ENCODE measurements at regions not wholly inside any gene's neighbourhood (a gene's known extent, or its start where the extent isn't known, plus 50 kb on each side); places are given as distances from the start of the nearest gene placed in this dataset.
"Not testable (repeated sequence)": the region's sequence is repeated elsewhere in the genome, so short reads cannot be mapped to it uniquely, and the experiment has no call there.

DNA sequence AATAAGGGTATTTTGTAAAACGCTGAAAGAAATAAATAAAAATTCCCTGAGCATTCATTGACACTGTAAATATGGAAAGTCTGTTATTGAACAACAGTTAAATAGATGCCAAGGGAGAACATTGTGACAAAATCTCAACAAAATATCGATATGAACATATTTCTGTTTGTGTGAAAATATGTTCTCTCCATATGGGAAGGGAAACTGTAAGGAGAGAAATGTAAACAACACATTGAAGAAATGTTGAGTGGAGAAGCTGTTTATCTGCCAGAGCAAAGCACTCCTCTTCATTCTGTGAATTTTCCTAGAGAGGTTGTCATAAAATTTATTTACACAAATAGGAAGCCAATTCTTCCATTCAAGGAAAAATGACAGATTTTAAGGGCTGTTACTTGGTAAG, 57.1 kb upstream of the EOMES start:
- DNase-seq (ENCODE audit: low read depth in 2 of 3, low spot score in 2 of 3), result no peak

DNA sequence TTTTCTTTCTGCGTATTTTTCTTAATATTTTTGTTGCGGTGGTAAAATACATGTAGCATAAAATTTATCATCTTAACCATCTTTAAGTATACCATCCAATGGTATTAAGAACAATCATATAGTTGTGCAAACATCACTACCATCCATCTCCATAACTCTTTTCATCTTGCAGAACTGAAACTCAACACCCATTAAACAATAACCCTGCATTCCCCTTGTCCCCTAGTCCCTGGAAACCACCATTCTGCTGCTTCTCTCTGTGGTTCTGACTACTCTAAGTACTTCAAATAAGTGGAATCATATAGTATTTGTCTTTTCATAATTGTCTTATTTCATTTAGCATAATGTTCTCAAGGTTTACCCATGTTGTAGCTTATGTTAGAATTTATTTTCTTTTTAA, 67.3 kb upstream of the EOMES start:
- DNase-seq (ENCODE audit: low read depth in 2 of 3, low spot score in 2 of 3), result no peak

DNA sequence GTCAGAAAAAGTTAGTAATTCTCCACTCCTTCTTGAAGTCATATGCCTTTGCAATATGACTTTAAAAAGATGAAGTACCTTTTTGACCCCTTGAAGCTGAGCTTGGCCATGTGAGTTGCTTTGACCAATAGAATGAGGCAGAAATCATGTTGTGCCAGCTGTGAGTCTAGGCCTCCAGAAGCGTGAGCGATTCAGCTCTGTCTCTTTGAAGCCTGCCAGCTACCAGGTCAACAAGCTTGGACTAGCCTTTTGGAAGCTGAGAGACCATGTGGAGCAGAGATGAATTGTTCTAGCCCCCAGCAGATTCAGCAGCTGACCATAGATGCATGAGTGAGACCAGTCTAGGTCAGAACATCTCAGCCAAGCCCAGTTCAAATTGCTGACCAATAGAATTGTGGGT, 69.8 kb upstream of the EOMES start:
- DNase-seq (ENCODE audit: low read depth in 2 of 3, low spot score in 2 of 3), result no peak

DNA sequence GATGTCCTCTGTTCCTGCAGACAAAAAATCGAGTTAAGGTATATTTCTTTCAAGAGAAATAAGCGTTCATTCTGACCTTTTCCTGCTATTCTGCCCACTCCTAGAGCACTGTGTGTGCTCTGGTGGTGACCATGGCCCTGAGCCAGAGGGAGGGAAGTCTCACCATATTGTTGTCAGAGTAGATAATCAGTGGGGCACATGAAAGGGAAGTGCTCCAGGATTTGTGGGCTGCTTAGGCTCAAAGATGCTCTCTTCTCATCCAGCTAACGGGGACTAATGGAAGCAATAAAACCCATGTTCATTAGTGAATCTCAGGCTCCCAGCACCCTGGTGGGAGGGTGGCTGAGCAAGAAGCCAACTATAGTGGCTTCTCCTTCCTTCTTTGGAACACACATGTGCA, 70.7 kb upstream of the EOMES start:
- DNase-seq (ENCODE audit: low read depth in 2 of 3, low spot score in 2 of 3), result no peak

DNA sequence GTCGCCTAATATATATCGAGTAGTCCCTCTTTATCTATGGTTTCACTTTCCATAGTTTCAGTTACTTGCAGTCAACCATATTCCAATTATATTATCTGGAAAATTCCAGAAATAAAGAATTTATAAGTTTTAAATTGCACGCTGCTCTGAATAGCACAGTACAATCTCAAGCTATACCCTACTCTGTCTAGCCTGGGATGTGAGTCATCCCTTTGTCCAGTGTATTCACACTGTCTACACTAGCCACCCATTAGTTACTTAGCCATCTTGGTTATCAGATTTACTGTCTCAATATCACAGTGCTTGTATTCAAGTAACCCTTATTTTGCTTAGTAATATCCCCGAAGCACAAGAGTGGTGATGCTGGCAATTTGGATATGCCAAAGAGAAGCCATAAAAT, 72.1 kb upstream of the EOMES start:
- no peak for DNase-seq (ENCODE audit: low read depth in 2 of 3, low spot score in 2 of 3)

DNA sequence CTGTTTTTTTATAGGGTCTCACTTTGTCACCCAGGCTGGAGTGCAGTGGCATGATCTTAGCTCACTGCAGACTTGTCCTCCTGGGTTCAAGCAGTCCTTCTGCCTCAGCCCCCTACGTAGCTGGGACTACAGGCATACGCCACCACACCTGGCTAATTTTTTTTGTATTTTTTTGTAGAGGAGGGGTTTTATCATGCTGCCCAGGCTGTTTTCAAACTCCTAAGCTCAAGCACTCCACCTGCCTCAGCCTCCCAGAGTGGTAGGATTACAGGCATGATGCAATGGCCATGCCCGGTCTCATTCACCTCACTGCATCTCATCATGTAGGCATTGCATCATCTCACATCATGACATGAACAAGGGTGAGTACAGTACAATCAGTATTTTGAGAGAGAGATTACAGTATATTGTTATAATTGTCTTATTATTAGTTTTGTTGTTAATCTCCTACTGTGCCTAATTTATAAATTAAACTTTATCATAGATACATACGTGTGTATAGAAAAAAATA, 74.3 kb upstream of the EOMES start:
- DNase-seq (ENCODE audit: low read depth in 2 of 3, low spot score in 2 of 3), result no peak

DNA sequence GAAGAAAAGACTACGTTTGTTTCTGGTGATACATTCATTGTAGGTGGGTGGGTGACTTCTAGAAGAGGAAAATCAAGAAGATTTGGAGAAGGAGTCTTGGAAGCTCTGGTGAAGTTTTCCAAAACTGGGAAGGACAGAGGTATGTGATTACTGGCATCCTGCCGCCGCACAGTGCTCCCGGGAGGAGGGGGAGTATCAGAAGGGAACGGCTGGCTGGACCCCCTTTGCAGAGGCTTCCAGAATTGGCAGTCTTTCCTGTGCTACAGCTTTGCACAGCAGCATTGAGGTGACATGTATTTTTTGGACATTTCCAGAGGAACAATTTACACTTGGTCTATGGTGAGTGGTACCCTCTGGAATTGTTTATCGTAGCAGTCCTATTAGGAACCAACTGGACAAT, 75.7 kb upstream of the EOMES start:
- DNase-seq (ENCODE audit: low read depth in 2 of 3, low spot score in 2 of 3), result no peak

DNA sequence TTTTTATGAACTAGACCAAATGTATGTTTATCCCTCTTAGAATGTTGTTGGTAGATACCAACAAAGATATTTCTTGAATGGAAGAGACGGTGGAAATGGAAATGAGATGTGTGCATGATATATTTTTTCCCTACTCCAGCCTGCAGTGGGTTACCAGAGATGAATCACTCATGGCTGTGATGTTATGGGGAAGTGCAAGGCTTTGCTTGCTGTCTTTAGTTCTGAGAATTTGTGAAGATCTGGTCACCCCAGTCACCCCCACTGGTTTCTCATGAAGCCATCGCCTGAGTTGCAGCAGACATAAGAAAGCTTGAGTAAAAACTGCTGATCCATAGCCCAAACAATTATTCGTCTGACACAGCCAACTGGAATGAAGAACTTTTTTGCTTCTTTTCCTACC, 78.1 kb upstream of the EOMES start:
- no peak for DNase-seq (ENCODE audit: low read depth in 2 of 3, low spot score in 2 of 3)

DNA sequence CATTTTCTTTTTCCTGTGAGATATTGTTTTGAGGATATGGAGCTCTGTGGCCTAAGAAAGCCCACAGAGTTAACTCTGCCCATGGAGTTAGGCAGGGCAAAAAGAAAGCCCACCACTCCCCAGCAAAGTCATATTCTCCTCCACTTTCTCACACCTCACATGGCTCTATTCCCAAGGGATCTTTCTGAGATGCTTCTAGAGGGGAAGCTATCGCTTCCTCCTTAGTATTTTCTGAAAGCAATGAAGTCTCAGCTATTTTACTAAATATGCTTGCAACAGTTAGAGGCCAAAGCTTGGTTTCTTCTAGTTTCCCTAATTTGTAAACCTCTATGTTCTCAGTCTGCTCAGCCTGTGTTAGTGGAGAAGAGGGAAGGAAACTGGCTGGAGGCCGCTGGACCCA, 80.3 kb upstream of the EOMES start:
- DNase-seq (ENCODE audit: low read depth in 2 of 3, low spot score in 2 of 3), result no peak

DNA sequence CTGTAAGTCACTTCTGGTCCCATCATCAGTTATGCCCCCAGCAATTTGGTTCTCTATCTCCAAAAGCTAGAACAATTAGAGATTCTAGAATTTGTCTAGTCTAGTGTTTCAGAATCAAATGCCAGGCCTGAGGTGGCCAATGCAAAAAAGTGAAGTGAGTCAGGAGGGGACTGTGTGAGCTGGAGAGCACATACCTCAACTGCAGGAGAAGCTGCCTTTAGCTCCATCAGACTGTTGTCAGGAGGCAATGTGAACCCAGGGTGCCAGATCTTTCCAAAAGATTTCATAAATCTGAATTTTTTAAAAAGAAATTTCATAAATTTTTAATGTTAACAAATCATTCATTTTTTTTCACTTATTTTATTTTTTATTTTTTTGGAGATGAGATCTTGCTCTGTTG, 80.7 kb upstream of the EOMES start:
- no peak for DNase-seq (ENCODE audit: low read depth in 2 of 3, low spot score in 2 of 3)

DNA sequence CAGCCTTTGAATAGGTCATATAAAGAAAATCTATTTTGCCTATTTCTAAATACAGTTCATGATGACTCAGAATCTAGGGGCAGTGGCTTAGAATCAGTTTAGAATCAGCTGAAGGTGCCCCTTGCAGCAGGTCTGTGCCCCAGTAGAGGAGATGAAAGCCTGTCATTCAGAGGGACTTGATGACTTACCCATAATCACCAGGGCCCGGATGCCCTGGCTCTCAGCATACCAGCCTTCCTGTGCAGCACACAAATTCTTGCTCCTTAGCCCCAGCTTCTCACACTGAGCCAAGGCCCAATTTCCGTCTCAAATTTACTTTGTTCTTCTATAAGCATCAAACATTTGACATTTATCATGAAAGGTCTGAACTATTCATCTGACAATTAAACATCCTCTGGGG, 83.2 kb upstream of the EOMES start:
- no peak for DNase-seq (ENCODE audit: low read depth in 2 of 3, low spot score in 2 of 3)

DNA sequence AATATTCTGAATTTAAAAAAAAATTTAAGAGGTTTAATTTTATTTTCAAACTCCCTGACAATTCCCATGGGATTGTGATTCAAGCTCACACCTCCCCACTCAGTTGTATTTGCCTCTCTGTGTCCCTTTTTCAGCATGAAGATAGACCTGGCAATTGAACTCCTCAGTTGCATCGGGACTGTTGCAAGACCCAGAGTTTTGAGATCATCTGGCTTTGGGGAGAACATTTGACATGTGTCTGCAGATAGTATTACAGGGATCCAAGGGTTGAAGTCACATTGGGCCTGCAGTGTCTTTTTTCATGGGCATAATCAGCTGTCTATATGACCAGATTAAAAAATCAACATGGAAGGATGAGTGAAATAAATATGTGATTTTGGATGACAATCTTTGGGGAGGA, 91.1 kb upstream of the EOMES start:
- no peak for DNase-seq (ENCODE audit: low read depth in 2 of 3, low spot score in 2 of 3)

DNA sequence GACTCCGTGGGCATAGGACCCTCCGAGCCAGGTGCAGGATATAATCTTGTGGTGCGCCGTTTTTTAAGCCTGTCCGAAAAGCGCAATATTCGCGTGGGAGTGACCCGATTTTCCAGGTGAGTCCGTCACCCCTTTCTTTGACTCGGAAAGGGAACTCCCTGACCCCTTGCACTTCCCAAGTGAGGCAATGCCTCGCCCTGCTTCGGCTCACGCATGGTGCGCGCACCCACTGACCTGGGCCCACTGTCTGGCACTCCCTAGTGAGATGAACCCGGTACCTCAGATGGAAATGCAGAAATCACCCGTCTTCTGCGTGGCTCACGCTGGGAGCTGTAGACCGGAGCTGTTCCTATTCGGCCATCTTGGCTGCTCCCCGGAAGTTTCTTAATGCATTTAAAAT, 99.5 kb upstream of the EOMES start:
- not testable (repeated sequence) for DNase-seq (ENCODE audit: low read depth in 2 of 3, low spot score in 2 of 3)

DNA sequence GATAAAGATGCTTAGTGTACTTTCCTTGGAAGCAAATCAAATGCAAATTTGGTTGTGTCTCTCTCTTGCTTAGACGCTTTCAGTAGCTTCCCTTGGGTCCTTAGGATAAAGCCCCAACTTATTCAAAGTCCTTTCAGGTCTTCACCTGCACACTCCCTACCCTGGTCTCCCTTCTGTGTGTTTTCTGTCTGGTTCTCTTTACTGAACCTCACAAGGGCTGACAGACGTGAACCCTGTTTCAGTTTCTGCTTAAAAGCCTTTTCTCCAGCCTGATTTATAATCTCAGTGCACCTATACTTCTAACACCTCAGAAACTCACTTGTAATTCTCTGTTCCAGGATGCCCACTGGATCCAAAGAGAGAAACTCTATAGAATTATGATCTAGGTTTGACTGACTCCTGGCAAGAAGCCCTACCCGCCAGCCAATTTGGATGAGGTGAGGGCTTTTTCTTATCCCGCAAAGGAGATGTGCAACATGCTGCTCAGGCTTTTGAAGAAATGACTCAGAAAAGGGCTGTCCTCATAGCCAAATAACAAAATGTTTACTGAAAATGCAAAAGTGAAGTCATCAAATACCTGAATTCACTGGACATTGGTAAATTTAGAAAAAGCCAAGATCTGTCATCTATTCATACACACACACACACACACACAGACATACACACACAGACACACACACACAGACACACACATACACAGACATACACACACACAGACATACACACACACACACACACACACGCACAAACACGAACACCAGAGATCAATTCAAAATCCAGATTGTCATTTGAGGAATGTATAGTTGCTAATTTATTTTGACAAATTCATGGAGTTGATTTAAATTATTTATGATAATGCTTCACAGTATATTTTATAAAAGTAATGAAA, 102.4 kb upstream of the EOMES start:
- DNase-seq (ENCODE audit: low read depth in 2 of 3, low spot score in 2 of 3), result no peak

DNA sequence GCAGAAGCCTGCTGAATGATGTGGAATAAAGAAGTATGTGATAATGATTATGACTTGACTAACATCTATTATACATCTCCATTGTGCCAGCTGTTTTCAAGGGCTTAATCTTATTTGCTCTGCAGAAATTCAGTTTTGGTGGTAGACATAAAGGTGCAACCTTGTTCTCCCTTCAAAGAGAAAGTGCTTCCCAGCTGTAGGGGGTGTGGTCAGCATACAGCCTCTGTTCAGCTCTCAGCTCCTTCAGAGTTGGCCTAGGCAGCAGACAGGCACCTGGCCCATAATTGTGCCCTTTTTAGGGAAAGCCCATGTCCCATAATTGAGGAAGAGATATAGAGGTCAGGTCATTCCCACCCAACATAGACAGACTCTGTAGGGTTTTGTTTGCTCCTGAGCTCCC, 104.3 kb upstream of the EOMES start:
- DNase-seq (ENCODE audit: low read depth in 2 of 3, low spot score in 2 of 3), result no peak

DNA sequence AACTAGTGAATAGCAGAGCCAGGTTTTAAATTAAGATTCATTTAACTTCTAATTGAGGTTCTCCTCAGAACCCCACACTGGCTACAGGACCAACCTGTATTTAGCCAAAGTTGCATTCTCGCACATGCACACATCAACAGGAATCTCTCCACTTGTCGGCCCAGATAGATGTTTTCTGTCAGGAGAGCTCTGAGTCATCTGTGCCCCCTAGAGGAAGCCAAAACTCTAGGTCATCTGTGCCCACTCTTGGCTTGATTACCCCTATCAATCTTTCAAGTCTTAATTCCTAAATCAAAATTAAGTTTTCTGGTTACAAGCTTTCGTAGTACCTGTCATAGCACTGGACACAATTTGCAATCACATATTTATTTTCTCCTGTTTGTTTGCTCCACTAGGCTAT, 104.9 kb upstream of the EOMES start:
- no peak for DNase-seq (ENCODE audit: low read depth in 2 of 3, low spot score in 2 of 3)

DNA sequence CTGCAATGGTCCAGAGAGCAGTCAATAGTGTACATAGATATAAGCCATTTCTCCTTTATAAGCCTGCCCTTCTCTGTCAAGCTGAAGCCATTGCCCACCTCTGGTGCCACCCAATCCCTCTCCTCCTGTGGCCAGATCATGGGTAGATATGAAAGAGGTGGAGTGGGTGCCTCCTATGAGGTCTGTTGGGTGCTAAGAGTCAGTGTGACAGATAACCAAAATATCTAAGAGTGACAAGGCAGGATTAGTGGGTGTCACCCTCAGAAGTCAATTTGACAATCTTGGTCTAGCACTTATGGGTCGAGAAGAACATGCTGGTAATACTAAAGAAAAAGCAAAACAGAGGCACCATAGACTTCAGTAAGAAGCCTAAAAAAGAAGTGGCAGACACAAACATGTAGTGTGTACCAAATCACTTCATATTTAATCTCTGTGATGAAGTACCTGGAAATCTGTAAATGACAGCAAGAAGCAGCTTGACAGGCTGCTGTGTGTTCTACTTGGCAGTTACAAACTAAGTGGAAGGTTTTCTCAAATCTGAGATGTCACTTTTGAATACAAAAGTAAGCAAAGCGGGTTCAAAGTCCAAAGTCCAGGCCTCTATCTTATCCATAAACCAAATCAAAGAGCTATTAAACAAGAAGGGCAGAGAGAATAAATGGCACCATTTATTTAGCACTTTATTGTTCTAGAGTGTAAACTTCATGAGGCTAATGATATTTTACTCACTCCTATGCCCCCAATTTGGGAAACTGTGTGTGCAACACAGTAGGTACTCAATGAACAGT, 118.9 kb upstream of the EOMES start:
- no peak for DNase-seq (ENCODE audit: low read depth in 2 of 3, low spot score in 2 of 3)

DNA sequence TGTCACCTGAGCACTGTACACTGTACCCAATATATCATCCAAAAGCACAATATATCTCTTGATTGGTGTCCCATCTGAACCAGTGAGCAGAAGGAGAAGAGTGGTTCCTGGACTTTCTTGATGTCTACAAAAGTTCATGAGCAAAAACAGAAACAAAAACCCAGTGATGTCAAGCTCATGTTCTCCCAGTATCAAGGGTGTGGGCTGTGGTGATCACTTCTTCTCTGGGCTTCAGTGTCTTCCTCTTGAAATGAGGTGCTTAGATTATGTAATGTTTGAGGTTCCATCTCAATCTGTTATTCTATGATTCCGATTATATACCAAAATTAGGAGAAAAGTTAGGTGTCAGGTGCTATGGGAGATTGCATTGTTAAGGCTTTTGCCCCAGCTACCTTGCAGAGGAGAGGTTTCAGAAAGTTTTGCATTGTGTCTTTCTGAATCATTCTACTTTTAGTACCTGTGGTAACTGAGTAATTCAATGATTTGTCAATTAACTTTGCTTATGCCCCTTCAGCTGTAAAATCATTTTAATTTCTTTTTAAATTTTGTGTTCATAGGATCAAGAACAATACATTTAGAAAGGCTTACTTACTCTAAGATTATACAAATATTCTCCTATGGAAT, 122.0 kb upstream of the EOMES start:
- no peak for DNase-seq (ENCODE audit: low read depth in 2 of 3, low spot score in 2 of 3)

DNA sequence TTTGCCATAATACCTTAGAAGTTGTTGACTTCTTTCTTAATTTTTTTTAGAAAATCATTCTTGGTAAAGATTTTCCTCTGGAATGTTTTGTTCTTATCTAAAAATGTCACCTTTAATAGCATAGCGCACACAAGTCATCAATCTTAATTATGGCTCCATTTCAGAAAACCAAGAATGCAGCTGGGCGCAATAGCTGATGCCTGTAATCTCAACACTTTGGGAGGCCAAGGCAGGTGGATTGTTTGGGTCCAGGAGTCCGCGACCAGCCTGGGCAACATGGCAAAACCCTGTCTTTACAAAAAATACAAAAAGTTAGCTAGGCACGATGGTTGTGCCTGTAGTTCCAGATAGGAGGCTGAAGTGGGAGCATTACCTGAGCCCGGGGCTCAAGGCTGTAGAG, 125.6 kb upstream of the EOMES start:
- no peak for DNase-seq (ENCODE audit: low read depth in 2 of 3, low spot score in 2 of 3)

DNA sequence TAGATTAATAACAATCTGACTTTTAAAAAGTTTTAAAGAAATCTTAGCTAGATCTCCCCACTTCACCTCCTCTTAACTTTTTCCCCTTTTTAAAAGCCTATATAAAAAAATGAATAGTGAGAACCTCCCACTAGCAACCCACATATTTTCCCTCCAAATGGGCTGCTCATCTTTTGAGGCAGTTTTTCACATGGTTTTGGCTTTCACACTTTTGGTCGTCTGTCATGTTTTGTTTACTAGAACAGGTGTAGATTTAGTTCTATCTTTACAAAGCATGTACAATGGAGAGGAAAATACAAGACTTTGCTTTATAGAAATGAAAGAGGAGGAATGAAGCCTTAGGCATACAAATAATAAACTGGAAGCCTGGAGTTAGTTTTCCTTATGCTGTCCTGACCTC, 126.7 kb upstream of the EOMES start:
- no peak for DNase-seq (ENCODE audit: low read depth in 2 of 3, low spot score in 2 of 3)

DNA sequence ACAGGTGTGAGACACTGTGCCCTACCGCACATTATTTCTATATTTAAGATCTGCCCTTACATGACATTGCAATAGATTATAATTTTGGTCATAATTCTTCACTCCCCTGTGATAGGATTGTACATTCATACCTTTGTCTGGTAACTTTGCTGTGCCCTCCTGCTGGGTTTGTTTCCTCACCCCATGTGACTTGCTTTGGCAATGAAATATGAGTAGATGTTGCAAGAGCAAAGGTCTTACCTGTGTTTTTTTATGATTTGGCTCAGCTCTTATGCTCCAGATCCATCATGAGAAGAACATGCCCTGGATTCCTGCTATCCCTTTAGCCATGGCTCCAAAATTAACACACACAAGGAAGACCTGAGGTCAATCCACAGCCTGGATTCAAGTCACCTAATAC, 137.7 kb upstream of the EOMES start:
- DNase-seq (ENCODE audit: low read depth in 2 of 3, low spot score in 2 of 3), result no peak

Data from hematopoietic multipotent progenitor cell (in vitro differentiated cells).